ENCODE measurements at regions not wholly inside any gene's neighbourhood (a gene's known extent, or its start where the extent isn't known, plus 50 kb on each side); places are given as distances from the start of the nearest gene placed in this dataset.
A peak's percentile ranks its signal among the peaks of the same experiment; 100 is the strongest.
"Not testable (repeated sequence)": the region's sequence is repeated elsewhere in the genome, so short reads cannot be mapped to it uniquely, and the experiment has no call there.

DNA sequence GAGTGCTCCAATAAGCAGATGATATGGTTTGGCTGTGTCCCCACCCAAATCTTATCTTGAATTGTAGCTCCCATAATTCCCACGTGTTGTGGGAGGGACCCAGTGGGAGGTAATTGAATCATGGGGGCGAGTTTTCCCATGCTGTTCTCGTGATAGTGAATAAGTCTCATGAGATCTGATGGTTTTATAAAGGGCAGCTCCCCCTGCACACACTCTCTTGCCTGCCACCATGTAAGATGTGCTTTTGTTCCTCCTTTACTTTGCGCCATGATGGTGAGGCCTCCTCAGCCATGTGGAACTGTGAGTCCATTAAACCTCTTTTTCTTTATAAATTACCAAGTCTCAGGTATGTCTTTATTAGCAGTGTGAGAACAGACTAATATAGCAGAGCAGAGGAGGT is 142.5 kb downstream of the ADSS2 start:
- intact Hi-C loops (cut with DNase I); DNase-seq: not testable (repeated sequence)

DNA sequence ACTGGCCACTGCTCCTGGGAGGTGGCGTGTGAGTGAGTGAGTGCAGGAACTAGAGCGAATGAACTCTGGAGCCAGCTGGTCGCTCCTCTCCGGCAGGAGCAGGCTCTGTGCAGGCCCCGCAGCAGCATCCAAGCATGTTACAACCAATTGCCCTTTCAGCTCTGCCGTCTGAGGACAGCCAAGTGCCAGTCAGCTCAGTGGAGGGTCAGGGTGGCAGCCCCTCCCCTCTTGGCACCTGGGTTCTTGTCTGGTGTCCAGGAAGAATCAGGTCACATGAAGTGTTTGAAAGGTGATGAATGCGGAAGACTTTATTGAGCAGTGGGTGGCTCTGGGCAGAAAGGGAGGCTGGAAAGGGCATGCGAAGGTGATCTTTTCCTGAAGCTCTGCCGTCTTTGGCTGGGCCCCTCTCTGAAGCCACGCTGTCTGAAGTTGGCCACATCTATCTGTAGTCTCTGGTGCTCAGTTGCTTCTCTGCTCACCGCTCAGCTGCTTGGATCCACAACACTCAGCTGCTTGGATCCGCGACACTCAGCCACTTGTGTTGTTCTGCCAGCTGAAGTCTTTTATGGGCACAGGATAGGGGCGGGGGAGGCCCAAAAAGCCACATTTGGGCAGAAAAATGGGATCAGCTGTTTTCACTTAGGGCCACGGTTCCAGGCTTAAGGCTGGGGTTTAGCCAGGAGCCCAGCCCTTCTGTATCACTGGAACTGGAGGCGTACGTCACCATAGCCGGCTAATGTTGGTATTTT is 139.8 kb downstream of the ADSS2 start:
- intact Hi-C loops (cut with DNase I) = no loop called here
- peak in 2 of 10 donors; percentile 57 to 61 for DNase-seq

DNA sequence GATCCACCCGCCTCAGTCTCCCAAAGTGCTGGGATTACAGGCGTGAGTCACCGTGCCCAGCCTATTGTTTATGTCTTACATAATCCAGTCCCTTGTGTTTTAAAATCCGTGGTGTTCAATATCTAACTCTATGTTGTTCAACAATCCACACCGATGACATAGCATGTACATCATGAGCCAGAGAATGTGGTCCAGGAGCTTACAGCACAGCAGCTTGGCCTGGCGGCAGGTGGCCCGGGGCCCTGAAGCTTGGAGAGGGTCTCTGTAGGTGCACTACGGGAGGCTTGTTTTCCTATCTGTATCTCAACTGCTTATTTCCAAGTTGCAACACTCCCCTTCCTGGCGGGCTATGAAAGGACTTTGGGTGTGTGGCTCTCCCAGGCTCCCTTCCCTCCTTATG is 138.4 kb downstream of the ADSS2 start:
- no peak for DNase-seq
- intact Hi-C loops (cut with DNase I) = no loop called here

DNA sequence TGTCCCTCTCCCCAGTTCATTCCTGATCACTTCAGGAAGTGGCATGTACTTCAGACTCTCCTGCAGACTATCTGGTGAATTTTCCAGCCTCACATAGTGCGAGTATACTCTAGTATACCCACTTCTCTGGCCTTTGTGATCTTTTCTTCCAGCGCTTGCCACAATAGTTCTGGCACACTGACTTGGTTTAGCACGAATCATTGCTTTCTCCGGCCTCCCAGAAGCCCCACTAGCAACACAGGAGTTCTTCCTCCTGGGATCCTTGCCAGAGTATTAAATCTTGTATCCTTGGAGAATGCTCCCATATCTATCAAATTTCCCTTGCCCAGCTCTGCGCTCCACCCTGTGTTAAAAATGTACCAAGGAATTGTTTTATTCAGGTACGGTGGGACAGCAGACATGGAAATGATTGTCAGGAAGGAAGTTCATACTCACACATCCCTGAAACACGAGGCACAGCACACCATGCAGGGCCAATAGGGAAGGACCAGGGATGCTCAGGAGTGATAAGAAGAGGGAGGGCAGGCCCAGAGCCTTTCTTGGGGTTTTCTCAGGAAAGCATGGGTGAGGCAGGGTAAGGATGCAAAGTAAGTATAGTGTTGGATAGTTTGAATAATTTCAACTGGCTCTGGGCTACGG is 136.7 kb downstream of the ADSS2 start:
- DNase-seq = no peak
- intact Hi-C loops (cut with DNase I) = no loop called here

DNA sequence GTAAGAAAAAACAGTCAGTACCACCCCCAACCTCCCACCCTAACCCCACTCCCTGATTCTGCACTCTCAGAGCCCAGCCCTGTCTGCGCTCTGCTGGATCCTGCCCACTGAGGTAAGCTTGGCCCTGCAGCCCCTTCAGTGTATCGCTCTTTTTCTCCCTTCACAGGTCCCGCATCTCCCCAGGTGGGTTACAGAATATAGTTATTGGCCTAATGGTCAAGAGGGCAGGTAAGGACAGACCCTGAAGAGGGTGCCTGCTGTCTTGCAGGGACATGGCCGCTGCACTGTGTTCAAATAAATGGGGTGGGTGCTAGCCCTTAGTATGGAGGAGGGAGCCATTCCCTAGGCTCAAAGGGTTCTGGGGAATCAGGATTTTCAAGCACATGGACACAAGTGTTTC is 135.7 kb downstream of the ADSS2 start:
- intact Hi-C loops (cut with DNase I) = no loop called here
- DNase-seq = no peak

DNA sequence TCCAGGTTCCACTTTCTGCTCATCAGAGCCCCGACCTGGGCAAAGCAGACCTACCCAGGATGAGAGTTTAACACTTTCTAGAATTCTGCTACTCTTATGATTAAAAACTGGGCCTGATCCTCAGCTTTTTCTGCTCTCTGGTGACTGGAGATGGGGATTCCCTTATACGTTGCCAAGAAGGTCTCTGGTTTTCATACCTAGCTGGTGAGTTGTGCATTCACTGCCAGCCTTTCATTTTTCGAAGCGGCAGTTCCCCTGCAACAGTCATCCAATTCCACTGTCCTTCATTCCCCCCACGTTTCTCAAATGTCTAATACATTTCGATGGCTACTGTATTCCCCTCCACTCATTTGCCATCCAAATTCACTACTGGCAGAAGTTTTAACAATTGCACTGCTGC is 135.3 kb downstream of the ADSS2 start:
- intact Hi-C loops (cut with DNase I) = no loop called here
- DNase-seq = no peak

DNA sequence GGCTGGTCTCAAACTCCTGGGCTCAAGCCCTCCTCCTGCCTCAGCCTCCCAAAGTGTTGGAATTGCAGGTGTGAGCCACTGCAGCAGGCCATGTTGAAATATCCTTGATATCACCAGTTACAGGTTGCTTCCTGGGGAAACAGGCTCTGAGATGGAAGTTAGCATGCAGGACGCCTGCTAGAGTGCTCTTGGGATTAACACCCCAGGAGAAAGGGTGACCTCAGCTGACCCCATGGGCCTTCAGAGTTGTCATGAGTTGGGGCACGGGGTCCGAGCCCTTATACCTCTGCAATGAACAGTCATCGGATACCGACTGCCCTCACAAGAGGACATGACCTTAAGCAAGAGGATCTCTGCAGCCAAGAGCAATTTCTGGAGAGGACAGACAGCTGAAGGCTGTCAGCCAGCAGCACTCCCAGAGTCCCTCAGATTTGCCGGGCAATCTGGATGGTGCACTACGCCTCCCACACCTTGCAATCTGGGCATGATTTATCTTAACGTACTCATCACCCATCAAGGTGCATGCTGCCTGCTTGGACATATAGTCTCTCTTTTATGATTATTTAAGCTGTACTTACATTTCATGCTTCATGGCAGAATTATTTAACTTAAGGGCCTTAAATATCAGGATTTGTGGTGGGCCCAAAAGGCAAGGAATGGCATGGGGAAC is 134.6 kb downstream of the ADSS2 start:
- no peak for DNase-seq
- intact Hi-C loops (cut with DNase I) = no loop called here

DNA sequence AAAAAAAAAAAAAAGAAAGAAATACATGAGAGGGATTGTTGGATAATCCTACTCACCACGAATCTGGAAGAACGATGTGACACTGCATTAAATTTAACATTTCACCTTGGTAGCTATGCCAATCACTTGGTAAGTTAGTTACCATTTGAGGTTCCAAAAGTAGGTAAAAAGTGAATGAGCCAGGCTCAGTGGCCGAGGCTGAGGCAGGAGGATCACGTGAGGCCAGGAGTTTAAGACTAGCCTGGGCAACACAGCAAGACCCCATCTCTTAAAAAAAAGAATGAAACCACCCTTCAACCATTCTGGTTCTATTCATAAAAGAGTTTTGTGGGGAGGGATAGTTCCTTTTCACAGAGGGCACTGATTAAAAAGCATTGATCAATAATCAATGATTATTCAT is 133.6 kb downstream of the ADSS2 start:
- intact Hi-C loops (cut with DNase I) = no loop called here
- no peak for DNase-seq

DNA sequence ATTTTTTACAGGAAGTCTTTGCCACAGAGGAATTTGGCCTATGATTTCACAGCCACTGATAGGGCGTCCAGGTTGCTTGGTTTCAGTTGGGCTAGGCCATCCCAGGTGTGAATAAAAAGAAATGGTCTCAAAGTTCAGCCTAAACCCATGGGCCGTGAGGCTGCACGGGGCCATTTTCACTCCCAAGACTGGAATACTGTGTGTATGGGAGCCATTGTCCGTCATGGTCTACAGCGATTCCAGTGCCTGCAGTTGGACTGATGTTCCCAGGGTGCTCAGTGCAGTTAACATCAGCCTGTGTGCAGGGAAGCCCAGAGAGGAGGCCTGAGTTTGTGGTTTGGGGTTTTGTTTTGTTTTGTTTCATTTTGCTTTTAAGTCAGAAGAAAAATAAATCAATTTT is 133.2 kb downstream of the ADSS2 start:
- intact Hi-C loops (cut with DNase I) = no loop called here
- no peak for DNase-seq

DNA sequence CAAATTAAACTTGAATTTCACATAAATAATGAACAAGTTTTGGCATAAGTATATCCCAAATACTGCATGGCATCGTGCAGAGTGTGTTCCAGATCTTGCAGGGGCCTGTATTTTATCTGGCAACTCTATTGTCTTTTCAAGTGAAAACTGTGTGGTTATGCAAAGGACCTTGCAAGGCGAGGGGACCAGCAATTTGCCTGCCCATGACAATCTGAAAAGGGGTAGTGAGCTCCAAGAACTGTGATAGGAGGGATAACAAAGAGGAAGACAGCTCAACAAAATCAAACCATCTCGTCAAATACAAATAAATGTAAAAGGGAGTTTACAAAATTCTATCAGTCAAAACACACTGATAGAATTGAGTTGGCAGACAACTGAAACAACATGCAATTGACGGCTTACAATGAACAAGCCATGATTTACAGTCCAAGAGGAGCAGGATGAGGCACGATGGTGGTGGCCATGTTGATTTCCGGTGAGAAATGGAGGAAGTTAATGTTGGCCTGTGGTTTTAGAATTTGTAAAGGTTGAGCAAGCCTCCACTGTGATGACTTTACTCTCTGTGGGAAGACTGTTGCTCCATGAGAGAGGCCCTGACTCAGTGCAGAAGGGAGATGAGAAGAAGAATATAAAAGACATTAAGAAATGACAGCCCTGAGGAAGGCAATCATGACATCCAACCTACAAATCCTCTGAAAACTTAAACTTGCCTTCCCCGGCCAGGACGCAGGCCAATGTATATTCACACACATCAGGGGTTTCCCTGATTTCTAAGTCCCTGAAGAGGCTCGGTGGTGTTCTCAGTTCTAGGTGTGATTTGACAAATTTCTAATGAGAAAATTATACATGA is 132.2 kb downstream of the ADSS2 start:
- intact Hi-C loops (cut with DNase I) = no loop called here
- DNase-seq = no peak

DNA sequence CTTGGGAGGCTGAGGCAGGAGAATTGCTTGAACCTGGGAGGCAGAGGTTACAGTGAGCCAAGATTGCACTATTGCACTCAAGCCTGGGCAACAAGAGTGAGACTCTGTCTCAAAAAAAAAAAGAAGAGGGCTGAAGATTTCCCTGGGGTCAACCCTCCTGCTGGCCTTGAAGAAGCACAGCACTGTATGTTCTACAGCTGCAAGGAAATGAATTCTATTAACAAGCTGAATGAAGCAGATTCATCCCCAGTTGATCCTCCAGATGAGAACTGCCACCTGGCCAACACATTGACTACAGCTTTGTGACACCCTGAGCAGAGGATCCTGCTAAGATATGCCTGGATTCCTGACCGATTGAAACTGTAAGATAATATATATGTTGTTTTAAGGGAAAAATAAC is 129.5 kb downstream of the ADSS2 start:
- intact Hi-C loops (cut with DNase I) = no loop called here

DNA sequence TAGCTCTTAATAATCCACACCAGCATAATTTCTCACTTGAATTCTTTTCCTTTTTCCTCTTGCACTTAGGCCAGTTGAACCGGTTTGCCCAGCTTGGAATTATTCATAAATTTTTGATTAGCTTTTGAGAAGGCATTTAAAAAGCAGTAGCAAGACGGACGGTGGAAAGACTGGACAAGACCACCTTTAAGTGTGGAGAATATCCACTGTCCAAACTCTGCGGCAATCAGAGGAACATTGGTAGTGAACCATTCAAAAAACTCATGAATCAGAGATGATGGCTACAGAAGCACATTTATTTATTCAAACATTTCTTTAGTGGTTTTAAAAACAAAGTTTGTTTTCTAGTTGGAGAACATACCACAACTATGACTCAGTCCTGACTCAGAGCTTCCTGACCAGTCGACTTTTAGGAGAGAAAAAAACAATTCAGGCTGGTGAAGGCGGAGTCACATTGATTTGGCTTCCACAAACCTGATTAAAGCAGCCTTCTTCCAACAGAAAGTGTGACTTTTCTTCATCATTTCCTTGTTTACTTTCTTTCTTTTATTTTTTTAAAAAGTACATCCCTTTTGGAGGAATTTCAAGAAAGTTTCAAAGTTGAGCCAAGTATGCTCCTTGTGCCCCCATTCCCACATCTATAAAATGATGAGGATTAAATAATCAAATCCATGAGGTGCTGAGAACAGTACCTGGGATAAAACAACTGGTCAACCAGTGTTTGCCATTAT is 128.8 kb downstream of the ADSS2 start:
- no peak for DNase-seq
- intact Hi-C loops (cut with DNase I) = no loop called here

More for the DNA sequence above, 129.5 kb downstream of the ADSS2 start:
- no peak for DNase-seq

DNA sequence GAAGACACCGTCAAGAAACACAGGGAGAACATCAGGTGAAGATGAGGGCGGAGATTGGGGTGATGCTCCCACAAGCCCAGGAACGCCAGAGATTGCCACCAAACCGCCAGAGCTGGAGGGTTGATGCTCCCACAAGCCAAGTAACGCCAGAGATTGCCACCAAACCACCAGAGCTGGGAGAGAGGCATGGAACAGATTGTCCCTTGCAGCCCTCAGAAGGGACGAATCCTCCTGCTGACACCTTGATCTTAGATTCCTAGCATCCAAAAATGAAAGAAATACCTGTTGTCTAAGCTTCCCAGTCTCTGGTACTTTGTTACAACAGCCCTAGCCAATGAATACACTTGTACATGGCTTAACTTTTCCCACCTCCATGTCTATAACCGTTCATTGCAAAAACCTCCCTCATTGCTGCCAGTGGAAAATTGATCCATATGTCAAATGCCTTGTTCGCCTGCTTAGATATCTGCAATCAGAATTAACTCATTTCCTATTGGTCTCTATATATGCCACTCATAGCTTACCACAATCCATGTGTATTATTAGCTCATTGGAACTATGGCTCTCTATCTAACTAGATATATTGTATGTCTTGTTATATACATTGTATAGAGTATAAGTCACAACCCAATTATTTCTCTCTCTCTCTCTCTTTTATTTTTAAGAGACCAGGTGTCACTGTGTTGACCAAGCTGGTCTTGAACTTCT is 127.4 kb downstream of the ADSS2 start:
- intact Hi-C loops (cut with DNase I) = no loop called here
- no peak for DNase-seq

DNA sequence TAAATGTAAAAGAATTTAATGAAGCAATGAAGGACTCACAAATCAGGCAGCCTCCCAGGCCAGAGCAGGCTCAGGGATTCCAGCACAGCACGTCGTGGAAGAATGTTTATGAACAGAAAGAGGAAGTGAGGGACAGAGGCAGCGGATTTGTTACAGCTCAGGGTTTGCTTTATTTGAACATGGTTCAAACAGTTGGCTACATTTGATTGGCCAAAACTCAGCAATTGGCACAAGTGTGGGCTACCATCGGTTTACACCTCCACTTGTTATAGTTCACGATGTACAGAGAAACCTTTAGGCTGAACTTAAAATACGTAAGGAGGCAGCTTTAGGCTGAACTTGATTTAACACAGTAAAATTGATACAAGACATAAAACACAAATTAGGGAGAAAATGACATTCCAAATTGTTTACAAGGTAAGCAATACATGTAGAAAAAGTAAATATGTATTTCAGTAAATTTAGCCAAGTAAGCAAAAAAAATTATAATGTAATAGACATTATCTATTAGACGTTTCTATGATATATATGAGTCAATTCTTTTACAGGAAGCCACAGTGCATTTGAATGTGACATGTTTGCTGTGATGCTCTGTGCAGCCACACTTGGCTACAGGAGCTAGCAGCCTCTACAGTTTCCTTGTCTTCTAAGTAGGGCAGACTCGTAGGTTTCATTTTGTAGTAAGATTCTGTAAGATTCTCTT is 126.5 kb downstream of the ADSS2 start:
- intact Hi-C loops (cut with DNase I) = no loop called here
- no peak for DNase-seq

DNA sequence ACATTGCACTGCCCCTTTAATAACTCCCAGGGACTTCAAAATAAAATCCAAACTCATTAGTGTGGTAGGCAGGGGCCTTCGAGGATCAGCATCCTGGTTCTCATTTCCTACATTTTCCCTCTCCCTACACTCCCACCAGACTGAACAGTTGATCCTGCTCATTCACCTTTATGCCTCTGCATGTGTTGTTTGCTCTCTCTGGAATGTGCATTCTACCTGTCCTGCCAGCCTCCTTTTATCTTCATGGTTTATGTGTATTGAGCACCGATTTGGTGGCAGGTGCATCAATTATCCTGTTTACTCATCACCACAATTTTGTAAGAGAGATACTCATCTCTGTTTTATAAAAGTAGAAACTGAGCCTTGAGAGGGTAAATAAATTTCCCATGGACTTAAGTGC is 125.0 kb downstream of the ADSS2 start:
- no peak for DNase-seq

DNA sequence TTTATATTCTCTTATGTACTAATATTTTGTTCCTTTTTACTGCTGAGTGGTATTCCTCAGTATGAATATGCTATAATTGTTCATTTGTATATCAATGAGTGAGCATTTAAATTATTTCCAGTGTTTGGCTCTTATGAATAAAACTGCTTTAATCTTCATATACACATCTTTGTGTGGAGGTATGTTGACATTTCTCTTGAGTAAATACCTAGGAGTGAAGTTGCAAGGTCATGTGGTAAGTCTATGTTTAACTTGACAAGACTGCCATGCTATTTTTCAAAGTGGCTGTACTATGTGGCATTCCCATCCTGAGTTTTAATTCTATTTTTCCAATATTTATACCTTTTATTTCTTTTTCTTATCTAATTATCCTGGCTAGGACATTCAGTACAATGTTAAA is 124.2 kb downstream of the ADSS2 start:
- no peak for DNase-seq
- intact Hi-C loops (cut with DNase I) = no loop called here

More for the DNA sequence above, 125.0 kb downstream of the ADSS2 start:
- intact Hi-C loops (cut with DNase I) = no loop called here

DNA sequence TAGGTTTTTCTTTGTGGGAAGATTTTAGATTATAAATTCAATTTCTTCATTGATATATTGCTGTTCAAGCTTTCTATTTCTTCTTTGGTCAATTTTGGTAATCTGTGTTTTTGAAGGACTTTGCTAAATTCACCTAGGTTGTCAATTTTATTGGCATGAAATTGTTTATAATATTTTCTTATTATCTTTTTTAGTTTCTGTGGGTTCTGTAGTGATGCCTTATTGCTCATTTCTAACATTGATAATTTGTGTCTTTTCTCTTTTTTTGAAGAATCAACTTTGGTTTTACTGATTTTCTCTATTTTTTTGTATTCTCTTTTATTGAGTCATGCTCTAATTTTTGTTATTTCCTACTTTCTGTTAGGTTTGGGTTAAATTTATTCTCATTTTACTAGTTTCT is 123.2 kb downstream of the ADSS2 start:
- DNase-seq = no peak
- intact Hi-C loops (cut with DNase I) = no loop called here

DNA sequence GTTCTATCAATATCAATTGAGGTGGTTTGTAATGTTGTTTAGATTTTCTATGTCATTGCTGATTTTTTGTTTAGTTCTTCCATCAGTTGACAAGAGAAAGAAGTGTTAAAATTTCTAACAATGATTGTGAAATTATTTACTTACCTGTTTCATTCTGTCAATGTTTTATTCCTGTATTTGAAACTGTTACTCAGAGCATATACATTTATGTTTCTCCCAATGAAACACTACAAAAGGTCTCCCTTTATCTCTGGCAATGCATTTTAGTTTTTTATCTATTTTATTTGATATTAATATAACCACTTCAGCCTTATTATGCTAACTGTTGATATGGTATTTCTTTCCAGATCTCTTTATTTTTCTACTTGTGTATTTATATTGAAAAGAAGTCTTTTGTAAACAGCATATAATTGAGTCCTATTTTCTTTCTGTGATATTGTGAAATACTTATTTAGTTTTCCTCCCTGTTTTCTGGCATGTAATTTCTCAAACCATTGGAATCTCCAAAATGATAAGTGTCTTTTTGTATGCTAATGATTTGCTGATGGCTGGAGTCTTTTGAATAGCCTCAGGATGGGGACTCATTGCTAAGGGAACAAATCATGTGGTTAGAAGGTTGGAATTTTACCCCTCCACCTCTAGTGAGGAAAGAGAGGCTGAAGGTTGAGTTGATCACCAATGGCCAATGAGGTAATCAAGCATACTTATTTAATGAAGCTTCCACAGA is 122.0 kb downstream of the ADSS2 start:
- DNase-seq = no peak
- intact Hi-C loops (cut with DNase I) = no loop called here

DNA sequence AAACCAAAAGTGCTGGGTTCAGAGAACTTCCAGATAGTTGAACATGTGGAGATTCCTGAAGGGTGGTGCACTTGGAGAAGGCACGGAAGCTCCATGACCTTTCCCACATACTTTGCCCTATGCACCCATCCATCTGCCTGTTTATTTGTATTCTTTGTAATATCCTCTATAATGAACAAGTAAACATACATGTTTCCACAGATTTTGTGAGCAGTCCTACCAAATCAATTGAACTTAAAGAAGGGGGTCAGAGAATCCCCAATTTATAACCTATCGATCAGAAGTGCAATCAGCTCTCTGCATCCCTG is 121.4 kb downstream of the ADSS2 start:
- DNase-seq = no peak
- intact Hi-C loops (cut with DNase I) = no loop called here
